Astrocyte (in vitro differentiated cells and primary cell): ENCODE measurements at regions not wholly inside any gene's neighbourhood (a gene's known extent, or its start where the extent isn't known, plus 50 kb on each side); places are given as distances from the start of the nearest gene placed in this dataset.

ENCODE experiments used
- DNase-seq: peaks from one replicate; pipeline ENCODE4 v3.0.0-alpha.2; 2010; ENCODE audit warnings: low read depth
- FAIRE-seq: peaks from 2 replicates; lab custom pipeline; 2011; peaks lifted over from hg19 to GRCh38; lab: Jason Lieb, UNC
- H2AFZ ChIP-seq: 2 replicates; pipeline ENCODE4 v1.6.0; 2012; ENCODE audit warnings: low read depth, low read length, inconsistent platforms
- H3K27ac ChIP-seq: 2 replicates; pipeline ENCODE4 v1.5.1; 2011; ENCODE audit warnings: low read depth, low read length, inconsistent platforms
- H3K27me3 ChIP-seq: 2 replicates; pipeline ENCODE4 v1.6.0; 2011; ENCODE audit warnings: low read length, inconsistent platforms; ENCODE audit not compliant: insufficient read depth
- H3K36me3 ChIP-seq: 2 replicates; pipeline ENCODE4 v1.5.1; 2011; ENCODE audit warnings: low read length, inconsistent platforms; ENCODE audit not compliant: insufficient read depth
- H3K4me1 ChIP-seq: 2 replicates; pipeline ENCODE4 v1.5.1; 2011; ENCODE audit warnings: low read length, inconsistent platforms; ENCODE audit not compliant: insufficient read depth
- H3K4me2 ChIP-seq: 2 replicates; pipeline ENCODE4 v1.6.0; 2012; ENCODE audit warnings: low read length, inconsistent platforms
- H3K4me3 ChIP-seq: 2 replicates; pipeline ENCODE4 v1.5.1; 2011; ENCODE audit warnings: low read depth, mild to moderate bottlenecking, low read length, inconsistent platforms; ENCODE audit not compliant: insufficient read depth
- H3K79me2 ChIP-seq: 2 replicates; pipeline ENCODE4 v1.6.0; 2012; ENCODE audit warnings: mild to moderate bottlenecking, low read length, inconsistent platforms; ENCODE audit not compliant: insufficient read depth
- H3K9ac ChIP-seq: 2 replicates; pipeline ENCODE4 v1.6.0; 2012; ENCODE audit warnings: mild to moderate bottlenecking, low read length, inconsistent platforms
- H3K9me3 ChIP-seq: 2 replicates; pipeline ENCODE4 v1.5.1; 2012; ENCODE audit warnings: low read depth, mild to moderate bottlenecking, low read length, inconsistent platforms; ENCODE audit not compliant: insufficient read depth
- H4K20me1 ChIP-seq: 2 replicates; pipeline ENCODE4 v1.6.0; 2012; ENCODE audit warnings: low read length, inconsistent platforms; ENCODE audit not compliant: insufficient read depth
- H3K27ac Mint-ChIP-seq: one replicate; pipeline ENCODE4 v1.8.0; 2021; ENCODE audit warnings: mild to moderate bottlenecking, mixed read lengths; ENCODE audit not compliant: unreplicated experiment
- H3K27me3 Mint-ChIP-seq: one replicate; pipeline ENCODE4 v1.8.0; 2021; ENCODE audit warnings: low read depth, mixed read lengths; ENCODE audit not compliant: unreplicated experiment
- H3K36me3 Mint-ChIP-seq: one replicate; pipeline ENCODE4 v1.8.0; 2021; ENCODE audit warnings: low read depth, mixed read lengths; ENCODE audit not compliant: unreplicated experiment
- H3K4me1 Mint-ChIP-seq: one replicate; pipeline ENCODE4 v1.8.0; 2021; ENCODE audit warnings: low read depth, mixed read lengths; ENCODE audit not compliant: unreplicated experiment
- H3K4me3 Mint-ChIP-seq: one replicate; pipeline ENCODE4 v1.8.0; 2021; ENCODE audit warnings: mild to moderate bottlenecking, moderate library complexity, mixed read lengths; ENCODE audit not compliant: unreplicated experiment
- H3K9me3 Mint-ChIP-seq: one replicate; pipeline ENCODE4 v1.8.0; 2021; ENCODE audit warnings: mild to moderate bottlenecking, mixed read lengths; ENCODE audit not compliant: unreplicated experiment
- EZH2 ChIP-seq: IDR thresholded peaks from 2 replicates; pipeline ENCODE4 v1.6.1; 2012; ENCODE audit warnings: mild to moderate bottlenecking, low read length, inconsistent platforms; ENCODE audit not compliant: insufficient read depth
- TF ChIP-seq, protein P1 (sequence below): IDR thresholded peaks from 2 replicates; pipeline ENCODE4 v1.5.1; 2011; ENCODE audit warnings: low read depth, mild to moderate bottlenecking, inconsistent platforms, low read length, moderate library complexity; ENCODE audit not compliant: insufficient read depth

DNA sequence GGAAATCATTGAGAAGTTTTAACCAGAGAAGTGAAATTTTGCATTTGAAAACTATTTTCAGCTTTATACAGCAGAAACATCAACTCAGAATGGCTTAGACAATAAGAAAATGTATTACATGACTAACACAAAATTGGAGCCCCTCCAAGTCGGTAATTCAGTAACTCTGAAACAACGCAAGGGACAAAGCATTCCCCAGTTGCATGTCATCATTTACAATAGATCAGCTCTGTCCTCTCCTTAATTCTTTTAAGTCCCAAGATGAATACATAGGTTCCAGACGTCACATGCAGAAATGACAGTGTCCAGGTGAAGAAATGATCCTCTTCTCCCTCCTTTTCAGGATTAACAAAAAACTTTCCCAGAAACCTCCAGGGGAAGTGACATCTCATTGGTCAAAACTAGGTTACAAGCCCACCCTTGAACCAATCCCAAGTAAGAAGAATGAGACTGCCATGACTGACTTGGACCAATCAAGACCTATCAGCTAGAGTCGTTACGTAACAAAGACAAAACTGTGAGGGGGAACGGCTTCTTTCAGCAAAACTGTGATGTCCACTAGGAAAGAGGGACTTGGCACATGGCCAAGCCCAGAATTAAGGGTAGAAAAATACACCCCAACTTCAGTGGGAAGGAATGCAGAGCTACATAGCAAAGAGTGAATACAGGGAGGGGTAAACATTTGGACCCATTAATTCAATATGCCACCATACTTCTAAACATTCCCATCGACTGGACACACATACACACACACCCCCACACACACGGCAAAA, 114.3 kb upstream of the PRNP start:
- Histone ChIP-seq H2AFZ (no peak overlapping the region), H3K36me3 (no peaks in the 10 kb centered on the region), H4K20me1 (no peaks in the 10 kb centered on the region), H3K9me3 (no peaks in the 10 kb centered on the region), H3K4me1 (peaks cover 20% of the 10 kb centered on the region), H3K27me3 (no peaks in the 10 kb centered on the region), H3K9ac (no peak overlapping the region), H3K79me2 (no peaks in the 10 kb centered on the region), H3K27ac (no peak overlapping the region), H3K4me3 (no peak overlapping the region), H3K4me2 (no peak overlapping the region)
- TF ChIP-seq, protein P1, sequence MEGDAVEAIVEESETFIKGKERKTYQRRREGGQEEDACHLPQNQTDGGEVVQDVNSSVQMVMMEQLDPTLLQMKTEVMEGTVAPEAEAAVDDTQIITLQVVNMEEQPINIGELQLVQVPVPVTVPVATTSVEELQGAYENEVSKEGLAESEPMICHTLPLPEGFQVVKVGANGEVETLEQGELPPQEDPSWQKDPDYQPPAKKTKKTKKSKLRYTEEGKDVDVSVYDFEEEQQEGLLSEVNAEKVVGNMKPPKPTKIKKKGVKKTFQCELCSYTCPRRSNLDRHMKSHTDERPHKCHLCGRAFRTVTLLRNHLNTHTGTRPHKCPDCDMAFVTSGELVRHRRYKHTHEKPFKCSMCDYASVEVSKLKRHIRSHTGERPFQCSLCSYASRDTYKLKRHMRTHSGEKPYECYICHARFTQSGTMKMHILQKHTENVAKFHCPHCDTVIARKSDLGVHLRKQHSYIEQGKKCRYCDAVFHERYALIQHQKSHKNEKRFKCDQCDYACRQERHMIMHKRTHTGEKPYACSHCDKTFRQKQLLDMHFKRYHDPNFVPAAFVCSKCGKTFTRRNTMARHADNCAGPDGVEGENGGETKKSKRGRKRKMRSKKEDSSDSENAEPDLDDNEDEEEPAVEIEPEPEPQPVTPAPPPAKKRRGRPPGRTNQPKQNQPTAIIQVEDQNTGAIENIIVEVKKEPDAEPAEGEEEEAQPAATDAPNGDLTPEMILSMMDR, result no peak
- no peak for TF ChIP-seq EZH2
- Mint-ChIP-seq H3K27me3 (peaks cover 22% of the 10 kb centered on the region), H3K4me1 (peaks cover 5% of the 10 kb centered on the region), H3K27ac (no peak overlapping the region), H3K36me3 (no peaks in the 10 kb centered on the region), H3K9me3 (no peaks in the 10 kb centered on the region), H3K4me3 (no peak overlapping the region)
- DNase-seq, result peak; percentile 69
- FAIRE-seq, result no peak

DNA sequence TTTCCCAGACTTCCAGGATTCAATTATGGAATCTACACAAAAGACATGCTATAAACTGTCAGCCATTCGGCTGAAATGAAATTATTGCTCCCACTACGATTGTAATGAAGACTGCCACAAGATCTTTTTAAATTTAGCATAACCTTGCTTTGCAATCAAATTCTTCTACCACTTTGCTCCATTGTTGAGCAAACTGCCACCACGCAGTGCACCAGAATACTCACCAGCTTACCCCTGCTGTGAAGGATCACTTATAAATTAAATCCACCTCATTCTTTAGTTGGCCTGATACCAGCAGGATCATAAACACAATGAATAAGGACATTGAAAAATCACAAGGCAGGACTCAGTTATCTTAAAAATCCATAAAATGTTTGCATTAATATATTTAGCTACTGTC, 116.4 kb upstream of the PRNP start:
- Histone ChIP-seq H3K9ac (no peak overlapping the region), H3K27me3 (no peaks in the 10 kb centered on the region), H3K4me1 (peaks cover 20% of the 10 kb centered on the region), H3K9me3 (no peaks in the 10 kb centered on the region), H3K4me3 (no peak overlapping the region), H3K27ac (no peak overlapping the region), H2AFZ (no peak overlapping the region), H3K4me2 (no peak overlapping the region), H4K20me1 (no peaks in the 10 kb centered on the region), H3K79me2 (no peaks in the 10 kb centered on the region), H3K36me3 (no peaks in the 10 kb centered on the region)
- Mint-ChIP-seq H3K4me1 (peaks cover 3% of the 10 kb centered on the region), H3K27me3 (peaks cover 22% of the 10 kb centered on the region), H3K36me3 (no peaks in the 10 kb centered on the region), H3K9me3 (no peaks in the 10 kb centered on the region), H3K4me3 (no peak overlapping the region), H3K27ac (no peak overlapping the region)
- FAIRE-seq, result no peak
- DNase-seq, result no peak
- TF ChIP-seq, protein P1, result no peak
- TF ChIP-seq EZH2, result no peak

DNA sequence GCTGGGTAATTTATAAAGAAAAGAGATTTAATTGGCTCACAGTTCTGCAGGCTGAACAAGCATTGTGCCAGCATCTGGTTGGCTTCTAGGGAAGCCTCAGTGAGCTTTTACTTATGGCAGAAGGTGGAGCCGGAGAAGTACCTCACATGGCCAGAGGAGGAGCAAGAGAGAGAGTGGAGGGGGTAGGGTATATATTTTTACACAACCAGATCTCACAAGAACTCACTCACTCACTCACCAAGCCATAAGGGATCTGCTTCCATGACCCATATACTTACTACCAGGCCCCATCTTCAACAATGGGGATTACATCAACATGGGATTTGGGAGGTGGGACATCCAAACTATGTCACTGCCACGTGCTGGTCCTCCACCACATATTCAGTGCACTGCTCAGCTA, 117.2 kb upstream of the PRNP start:
- no peaks in the 10 kb centered on the region for H3K36me3 ChIP-seq
- FAIRE-seq (no peak), DNase-seq (no peak)
- Mint-ChIP-seq H3K36me3 (no peaks in the 10 kb centered on the region), H3K27ac (no peak overlapping the region), H3K4me3 (no peak overlapping the region), H3K9me3 (peaks cover 3% of the 10 kb centered on the region), H3K27me3 (peaks cover 24% of the 10 kb centered on the region), H3K4me1 (peaks cover 3% of the 10 kb centered on the region)
- TF ChIP-seq, protein P1, result no peak
- TF ChIP-seq EZH2, result no peak
- H3K27me3 ChIP-seq, result no peaks in the 10 kb centered on the region
- H3K27ac ChIP-seq, result no peak overlapping the region
- H2AFZ ChIP-seq, result no peak overlapping the region
- H3K9ac ChIP-seq, result no peak overlapping the region
- no peak overlapping the region for H3K4me2 ChIP-seq
- no peaks in the 10 kb centered on the region for H4K20me1 ChIP-seq
- peaks cover 14% of the 10 kb centered on the region for H3K4me1 ChIP-seq
- H3K79me2 ChIP-seq, result no peaks in the 10 kb centered on the region
- H3K4me3 ChIP-seq, result no peak overlapping the region
- no peaks in the 10 kb centered on the region for H3K9me3 ChIP-seq
